Activated CD4-positive, alpha-beta T cell treated with anti-CD3 and anti-CD28 coated beads for 36 hours (primary cell): ENCODE measurements at regions not wholly inside any gene's neighbourhood (a gene's known extent, or its start where the extent isn't known, plus 50 kb on each side); places are given as distances from the start of the nearest gene placed in this dataset.
A peak's percentile ranks its signal among the peaks of the same experiment; 100 is the strongest.
"Not testable (repeated sequence)": the region's sequence is repeated elsewhere in the genome, so short reads cannot be mapped to it uniquely, and the experiment has no call there.

ENCODE experiments used
- ATAC-seq: fragments of 200-7000 bp; cut with Tn5 transposase; one replicate; pipeline ENCODE4 v1.10.0; 2021; ENCODE audit warnings: mild to moderate bottlenecking, moderate library complexity
- CTCF ChIA-PET: fragments of 350-600 bp; sonication (Branson Sonifier 250); formaldehyde crosslinking; loops from one replicate; lab custom pipeline; 2021; ENCODE audit warnings: antibody characterized with exemption; lab: Charles Lee
- POLR2A ChIA-PET: fragments of 350-600 bp; sonication (Branson Sonifier 250); formaldehyde crosslinking; loops from one replicate; lab custom pipeline; 2021; ENCODE audit warnings: antibody characterized with exemption, inconsistent platforms; lab: Charles Lee
- DNase-seq: peaks from one replicate; pipeline ENCODE4 v3.0.0-alpha.2; 2020
- H3K27ac Mint-ChIP-seq: one replicate; pipeline ENCODE4 v1.8.0; 2021; ENCODE audit warnings: mixed read lengths
- H3K27me3 Mint-ChIP-seq: one replicate; pipeline ENCODE4 v1.8.0; 2021; ENCODE audit warnings: mixed read lengths
- H3K36me3 Mint-ChIP-seq: one replicate; pipeline ENCODE4 v1.8.0; 2021; ENCODE audit warnings: low read depth, mixed read lengths
- H3K4me1 Mint-ChIP-seq: one replicate; pipeline ENCODE4 v1.8.0; 2021; ENCODE audit warnings: mixed read lengths
- H3K4me3 Mint-ChIP-seq: one replicate; pipeline ENCODE4 v1.8.0; 2021; ENCODE audit warnings: mild to moderate bottlenecking, moderate library complexity, mixed read lengths
- H3K9me3 Mint-ChIP-seq: one replicate; pipeline ENCODE4 v1.8.0; 2021; ENCODE audit warnings: low read depth, mixed read lengths
- intact Hi-C, 2 experiments: fragments of 100-400 bp; cut with DNase I in 1 of 2; cut with micrococcal nuclease in 1 of 2; formaldehyde crosslinking; loops; one replicate each; pipeline versions ENCODE4 v1.14.2 to v1.15.1; 2022 to 2024; cut with DNase I, micrococcal nuclease

- H3K9me3 Mint-ChIP-seq, H3K27ac Mint-ChIP-seq, H3K27me3 Mint-ChIP-seq, H3K4me1 Mint-ChIP-seq, intact Hi-C loops, H3K36me3 Mint-ChIP-seq, DNase-seq, CTCF ChIA-PET, ATAC-seq, POLR2A ChIA-PET, H3K4me3 Mint-ChIP-seq: not testable (repeated sequence)
These were observed 255.1 kb downstream of the OR4F29 start for GRCh38 chr1:196366-196765.

GRCh38 chr1:191296-192049 is 260.0 kb downstream of the OR4F29 start:
- peak; percentile 25 for DNase-seq
- intact Hi-C loops, H3K4me1 Mint-ChIP-seq, POLR2A ChIA-PET, H3K27me3 Mint-ChIP-seq, ATAC-seq, CTCF ChIA-PET, H3K36me3 Mint-ChIP-seq, H3K27ac Mint-ChIP-seq, H3K4me3 Mint-ChIP-seq, H3K9me3 Mint-ChIP-seq: not testable (repeated sequence)

GRCh38 chr1:190678-191077 is 260.8 kb downstream of the OR4F29 start:
- CTCF ChIA-PET, H3K4me1 Mint-ChIP-seq, H3K36me3 Mint-ChIP-seq, ATAC-seq, DNase-seq, intact Hi-C loops, POLR2A ChIA-PET, H3K9me3 Mint-ChIP-seq, H3K27ac Mint-ChIP-seq, H3K4me3 Mint-ChIP-seq, H3K27me3 Mint-ChIP-seq: not testable (repeated sequence)

- H3K27ac Mint-ChIP-seq, H3K4me3 Mint-ChIP-seq, H3K4me1 Mint-ChIP-seq, ATAC-seq, H3K36me3 Mint-ChIP-seq, intact Hi-C loops, DNase-seq, CTCF ChIA-PET, H3K9me3 Mint-ChIP-seq, POLR2A ChIA-PET, H3K27me3 Mint-ChIP-seq: not testable (repeated sequence)
These were observed 261.6 kb downstream of the OR4F29 start for GRCh38 chr1:189915-190314.

- H3K4me3 Mint-ChIP-seq, ATAC-seq, DNase-seq, H3K27me3 Mint-ChIP-seq, H3K36me3 Mint-ChIP-seq, H3K9me3 Mint-ChIP-seq, intact Hi-C loops, CTCF ChIA-PET, H3K27ac Mint-ChIP-seq, H3K4me1 Mint-ChIP-seq, POLR2A ChIA-PET: not testable (repeated sequence)
These were observed 262.2 kb downstream of the OR4F29 start for GRCh38 chr1:189270-189669.

GRCh38 chr1:187298-187697 is 264.2 kb downstream of the OR4F29 start:
- CTCF ChIA-PET, ATAC-seq, H3K4me3 Mint-ChIP-seq, intact Hi-C loops, DNase-seq, H3K27me3 Mint-ChIP-seq, H3K27ac Mint-ChIP-seq, H3K9me3 Mint-ChIP-seq, H3K36me3 Mint-ChIP-seq, POLR2A ChIA-PET, H3K4me1 Mint-ChIP-seq: not testable (repeated sequence)

- H3K36me3 Mint-ChIP-seq, ATAC-seq, DNase-seq, H3K27me3 Mint-ChIP-seq, H3K4me3 Mint-ChIP-seq, CTCF ChIA-PET, intact Hi-C loops, H3K27ac Mint-ChIP-seq, H3K4me1 Mint-ChIP-seq, POLR2A ChIA-PET, H3K9me3 Mint-ChIP-seq: not testable (repeated sequence)
These were observed 264.8 kb downstream of the OR4F29 start for GRCh38 chr1:186691-187131.

- H3K4me3 Mint-ChIP-seq, H3K27ac Mint-ChIP-seq, H3K9me3 Mint-ChIP-seq, H3K4me1 Mint-ChIP-seq, ATAC-seq, intact Hi-C loops, POLR2A ChIA-PET, DNase-seq, H3K36me3 Mint-ChIP-seq, H3K27me3 Mint-ChIP-seq, CTCF ChIA-PET: not testable (repeated sequence)
These were observed 265.3 kb downstream of the OR4F29 start for GRCh38 chr1:186223-186622.

- intact Hi-C loops, H3K27ac Mint-ChIP-seq, H3K9me3 Mint-ChIP-seq, H3K4me1 Mint-ChIP-seq, DNase-seq, CTCF ChIA-PET, POLR2A ChIA-PET, H3K27me3 Mint-ChIP-seq, H3K4me3 Mint-ChIP-seq, ATAC-seq, H3K36me3 Mint-ChIP-seq: not testable (repeated sequence)
These were observed 266.0 kb downstream of the OR4F29 start for GRCh38 chr1:185526-185925.

GRCh38 chr1:184336-184686 is 267.2 kb downstream of the OR4F29 start:
- DNase-seq = not testable (repeated sequence)

GRCh38 chr1:183620-184335 is 267.7 kb downstream of the OR4F29 start:
- H3K4me3 Mint-ChIP-seq, H3K27ac Mint-ChIP-seq, ATAC-seq, H3K9me3 Mint-ChIP-seq, intact Hi-C loops, H3K4me1 Mint-ChIP-seq, POLR2A ChIA-PET, H3K27me3 Mint-ChIP-seq, DNase-seq, CTCF ChIA-PET, H3K36me3 Mint-ChIP-seq: not testable (repeated sequence)

More at GRCh38 chr1:184336-184686, 267.2 kb downstream of the OR4F29 start:
- H3K27me3 Mint-ChIP-seq, ATAC-seq, CTCF ChIA-PET, H3K36me3 Mint-ChIP-seq, POLR2A ChIA-PET, H3K9me3 Mint-ChIP-seq, H3K4me3 Mint-ChIP-seq, intact Hi-C loops, H3K27ac Mint-ChIP-seq, H3K4me1 Mint-ChIP-seq: not testable (repeated sequence)

GRCh38 chr1:183081-183480 is 268.4 kb downstream of the OR4F29 start:
- H3K4me3 Mint-ChIP-seq, CTCF ChIA-PET, H3K36me3 Mint-ChIP-seq, H3K27me3 Mint-ChIP-seq, intact Hi-C loops, H3K27ac Mint-ChIP-seq, DNase-seq, ATAC-seq, H3K4me1 Mint-ChIP-seq, POLR2A ChIA-PET, H3K9me3 Mint-ChIP-seq: not testable (repeated sequence)
